ENCODE measurements at regions not wholly inside any gene's neighbourhood (a gene's known extent, or its start where the extent isn't known, plus 50 kb on each side); places are given as distances from the start of the nearest gene placed in this dataset.

GRCh38 chr4:63458010-63458409 lies 951.2 kb downstream of the TECRL start:
- FAIRE-seq, result no peak

GRCh38 chr4:63440236-63440635 lies 969.0 kb downstream of the TECRL start:
- no peak for FAIRE-seq

GRCh38 chr4:63430105-63430504 lies 979.1 kb downstream of the TECRL start:
- no peak for FAIRE-seq

GRCh38 chr4:63396269-63396668 lies 1013.0 kb downstream of the TECRL start:
- FAIRE-seq, result no peak

- FAIRE-seq, result no peak
Observed at GRCh38 chr4:63393544-63393943, 1015.7 kb downstream of the TECRL start.

GRCh38 chr4:63379750-63380522 lies 1029.3 kb downstream of the TECRL start:
- FAIRE-seq, result no peak

GRCh38 chr4:63371001-63371400 lies 1038.2 kb downstream of the TECRL start:
- FAIRE-seq, result no peak

- FAIRE-seq, result no peak
Observed at GRCh38 chr4:63361628-63362027, 1047.6 kb downstream of the TECRL start.

GRCh38 chr4:63361066-63361465 lies 1048.2 kb downstream of the TECRL start:
- no peak for FAIRE-seq

GRCh38 chr4:63349674-63350025 lies 1059.6 kb downstream of the TECRL start:
- FAIRE-seq, result no peak

GRCh38 chr4:63348735-63349673 lies 1060.2 kb downstream of the TECRL start:
- no peak for FAIRE-seq

- no peak for FAIRE-seq
Observed at GRCh38 chr4:63325140-63325539, 1084.1 kb downstream of the TECRL start.

- no peak for FAIRE-seq
Observed at GRCh38 chr4:63316633-63317032, 1092.6 kb downstream of the TECRL start.

GRCh38 chr4:63315651-63316050 lies 1093.6 kb downstream of the TECRL start:
- FAIRE-seq, result no peak

GRCh38 chr4:63308697-63309096 lies 1100.6 kb downstream of the TECRL start:
- no peak for FAIRE-seq

- no peak for FAIRE-seq
Observed at GRCh38 chr4:63302792-63303191, 1106.5 kb downstream of the TECRL start.

- no peak for FAIRE-seq
Observed at GRCh38 chr4:63302078-63302477, 1107.2 kb downstream of the TECRL start.

- FAIRE-seq, result peak; percentile 95
Observed at GRCh38 chr4:63296773-63297172, 1112.5 kb downstream of the TECRL start.

GRCh38 chr4:63275491-63275890 lies 1133.8 kb downstream of the TECRL start:
- no peak for FAIRE-seq

- no peak for FAIRE-seq
Observed at GRCh38 chr4:63269156-63269555, 1140.1 kb downstream of the TECRL start.

GRCh38 chr4:63233671-63234070 lies 1175.6 kb downstream of the TECRL start:
- no peak for FAIRE-seq

GRCh38 chr4:63232058-63232457 lies 1177.2 kb downstream of the TECRL start:
- FAIRE-seq, result no peak

GRCh38 chr4:63226229-63226628 lies 1183.0 kb downstream of the TECRL start:
- no peak for FAIRE-seq

- FAIRE-seq, result no peak
Observed at GRCh38 chr4:63222466-63222865, 1186.8 kb downstream of the TECRL start.
